PC-3 (cell line): ENCODE measurements at regions not wholly inside any gene's neighbourhood (a gene's known extent, or its start where the extent isn't known, plus 50 kb on each side); places are given as distances from the start of the nearest gene placed in this dataset.

Experiments used
- ATAC-seq: fragments of 200-7000 bp; cut with Tn5 transposase; 2 replicates; pipeline ENCODE4 v1.9.1; 2020; ENCODE audit warnings: mild to moderate bottlenecking, moderate library complexity
- BruUV-seq: library from RNA; stranded (reverse); fragments of 400-500 nt; replicated peaks from 2 replicates; lab custom pipeline; 2021; lab: Mats Ljungman, UMichigan
- CTCF ChIA-PET: fragments of 300-600 bp; sonication (Branson Sonifier 250); formaldehyde crosslinking; loops from one replicate; lab custom pipeline; 2022; ENCODE audit warnings: antibody characterized with exemption; lab: Charles Lee
- POLR2A ChIA-PET: fragments of 300-600 bp; sonication (Branson Sonifier 250); formaldehyde crosslinking; loops from one replicate; lab custom pipeline; 2022; ENCODE audit warnings: antibody characterized with exemption; ENCODE audit not compliant: unreplicated experiment; lab: Charles Lee
- DNase-seq: peaks from one replicate; pipeline ENCODE4 v3.0.0-alpha.2; 2015
- H2AFZ ChIP-seq: fragments of 300-600 bp; sonication (generic); 2 replicates; pipeline ENCODE4 v1.6.0; 2016; ENCODE audit warnings: antibody characterized with exemption, low read length
- H3F3A ChIP-seq: fragments of 300-600 bp; sonication (generic); one replicate; pipeline ENCODE4 v1.6.0; 2017; ENCODE audit warnings: antibody characterized with exemption, low read length, control low read depth, mild to moderate bottlenecking; ENCODE audit not compliant: unreplicated experiment
- H3K27ac ChIP-seq: fragments of 300-600 bp; sonication (generic); 2 replicates; pipeline ENCODE4 v1.5.1; 2016; ENCODE audit warnings: mild to moderate bottlenecking, low read length
- H3K27me3 ChIP-seq: fragments of 300-600 bp; sonication (generic); 2 replicates; pipeline ENCODE4 v1.6.1; 2016; ENCODE audit warnings: low read length, mixed read lengths
- H3K36me3 ChIP-seq: fragments of 300-600 bp; sonication (generic); 2 replicates; pipeline ENCODE4 v1.6.1; 2016; ENCODE audit warnings: low read depth, mixed run types, low read length, mixed read lengths
- H3K4me1 ChIP-seq: fragments of 300-600 bp; sonication (generic); 2 replicates; pipeline ENCODE4 v1.5.1; 2016; ENCODE audit warnings: low read length; ENCODE audit not compliant: insufficient read depth
- H3K4me2 ChIP-seq: fragments of 300-600 bp; sonication (generic); 2 replicates; pipeline ENCODE4 v1.6.0; 2016; ENCODE audit warnings: low read length
- H3K4me3 ChIP-seq: fragments of 300-600 bp; sonication (generic); 2 replicates; pipeline ENCODE4 v1.5.1; 2016; ENCODE audit warnings: mild to moderate bottlenecking, low read length, mixed read lengths
- H3K79me2 ChIP-seq: fragments of 300-600 bp; sonication (generic); 2 replicates; pipeline ENCODE4 v1.6.1; 2017; ENCODE audit warnings: low read length, mixed read lengths
- H3K9ac ChIP-seq: fragments of 300-600 bp; sonication (generic); 2 replicates; pipeline ENCODE4 v1.6.0; 2016; ENCODE audit warnings: mild to moderate bottlenecking, low read length
- H3K9me2 ChIP-seq: fragments of 300-600 bp; sonication (generic); replicated peaks from 2 replicates; pipeline ENCODE4 v1.6.1; 2016; ENCODE audit warnings: mixed run types, low read length, mixed read lengths
- H3K9me3 ChIP-seq: fragments of 300-600 bp; sonication (generic); 2 replicates; pipeline ENCODE4 v1.6.1; 2016; ENCODE audit warnings: low read length, mixed read lengths
- H4K20me1 ChIP-seq: fragments of 300-600 bp; sonication (generic); 2 replicates; pipeline ENCODE4 v1.6.1; 2016; ENCODE audit warnings: low read length, mixed read lengths
- CTCF ChIP-seq: fragments of 300-600 bp; sonication (generic); conservative IDR thresholded peaks from 2 replicates; pipeline ENCODE4 v1.5.1; 2017; ENCODE audit warnings: antibody characterized with exemption, low read depth, mild to moderate bottlenecking, low read length
- EZH2 ChIP-seq: fragments of 300-600 bp; sonication (generic); IDR thresholded peaks from one replicate; pipeline ENCODE4 v1.6.1; 2017; ENCODE audit warnings: antibody characterized with exemption, mild to moderate bottlenecking, low read length; ENCODE audit not compliant: unreplicated experiment
- EZH2phosphoT487 ChIP-seq: fragments of 300-600 bp; sonication (generic); IDR thresholded peaks from 2 replicates; pipeline ENCODE4 v1.6.1; 2018; ENCODE audit warnings: mild to moderate bottlenecking, antibody characterized with exemption, low read length, borderline replicate concordance
- intact Hi-C: fragments of 100-400 bp; cut with micrococcal nuclease; formaldehyde crosslinking; loops from 2 replicates; pipeline ENCODE4 v1.9.0; 2023

GRCh38 chr3:148054999-148055398, 642.7 kb upstream of the AGTR1 start:
- Histone ChIP-seq H3K4me2 (no peak overlapping the region), H4K20me1 (no peaks in the 10 kb centered on the region), H3K9ac (no peak overlapping the region), H3K79me2 (no peaks in the 10 kb centered on the region), H3K4me3 (no peak overlapping the region), H3K36me3 (no peaks in the 10 kb centered on the region), H3K9me2 (no peaks in the 10 kb centered on the region), H3F3A (no peaks in the 10 kb centered on the region), H3K27ac (no peak overlapping the region), H3K4me1 (no peaks in the 10 kb centered on the region), H2AFZ (no peak overlapping the region), H3K9me3 (no peaks in the 10 kb centered on the region), H3K27me3 (peaks cover 15% of the 10 kb centered on the region; the same call in 1 of the 2 replicates)
- POLR2A ChIA-PET = no interaction called here
- intact Hi-C loops = no loop called here
- no peak for ATAC-seq
- CTCF ChIA-PET = no interaction called here
- BruUV-seq = no TSS peak
- TF ChIP-seq CTCF (no peak), EZH2phosphoT487 (no peak), EZH2 (no peak)
- DNase-seq = no peak

GRCh38 chr3:148062590-148062989, 635.1 kb upstream of the AGTR1 start:
- H3K27me3 ChIP-seq = peaks cover 8% of the 10 kb centered on the region; the same call in 1 of the 2 replicates
- H4K20me1 ChIP-seq = no peaks in the 10 kb centered on the region
- no peak overlapping the region for H3K4me3 ChIP-seq
- H3K79me2 ChIP-seq = no peaks in the 10 kb centered on the region
- H3K4me1 ChIP-seq = no peaks in the 10 kb centered on the region
- H3K27ac ChIP-seq = no peak overlapping the region
- no peak overlapping the region for H3K9ac ChIP-seq
- intact Hi-C loops = no loop called here
- TF ChIP-seq CTCF (no peak), EZH2phosphoT487 (no peak), EZH2 (no peak)
- no peak overlapping the region for H3K4me2 ChIP-seq
- H3F3A ChIP-seq = no peaks in the 10 kb centered on the region
- no peak overlapping the region for H2AFZ ChIP-seq
- ATAC-seq (peak; percentile 54), DNase-seq (peak; percentile 77)
- no peaks in the 10 kb centered on the region for H3K9me3 ChIP-seq
- no peaks in the 10 kb centered on the region for H3K9me2 ChIP-seq
- no TSS peak for BruUV-seq
- H3K36me3 ChIP-seq = no peaks in the 10 kb centered on the region
- CTCF ChIA-PET = no interaction called here
- POLR2A ChIA-PET = no interaction called here

- no peaks in the 10 kb centered on the region for H3K79me2 ChIP-seq
- no peak overlapping the region for H3K9ac ChIP-seq
- no peak overlapping the region for H2AFZ ChIP-seq
- BruUV-seq = no TSS peak
- ChIA-PET POLR2A (no interaction called here), CTCF (no interaction called here)
- no peaks in the 10 kb centered on the region for H3F3A ChIP-seq
- H3K9me3 ChIP-seq = no peaks in the 10 kb centered on the region
- no peak overlapping the region for H3K4me3 ChIP-seq
- no peak for DNase-seq
- H3K4me2 ChIP-seq = no peak overlapping the region
- no peaks in the 10 kb centered on the region for H3K36me3 ChIP-seq
- no peaks in the 10 kb centered on the region for H3K4me1 ChIP-seq
- H3K9me2 ChIP-seq = no peaks in the 10 kb centered on the region
- H4K20me1 ChIP-seq = no peaks in the 10 kb centered on the region
- ATAC-seq = no peak
- 0 out of 2 replicates have a peak, but pooled peaks cover 4% of the 10 kb centered on the region for H3K27me3 ChIP-seq
- TF ChIP-seq CTCF (no peak), EZH2 (no peak), EZH2phosphoT487 (no peak)
- intact Hi-C loops = no loop called here
- H3K27ac ChIP-seq = no peak overlapping the region
Measured at GRCh38 chr3:148066802-148067201, 630.9 kb upstream of the AGTR1 start.
